Activated T-cell treated with anti-CD3 and anti-CD28 coated beads, Interleukin-2, amount 50 U/mL, for 1 hour (primary cell): ENCODE measurements at regions not wholly inside any gene's neighbourhood (a gene's known extent, or its start where the extent isn't known, plus 50 kb on each side); places are given as distances from the start of the nearest gene placed in this dataset.

Source experiments
- DNase-seq: peaks from one replicate; pipeline ENCODE4 v3.0.0-alpha.2; 2020

DNA sequence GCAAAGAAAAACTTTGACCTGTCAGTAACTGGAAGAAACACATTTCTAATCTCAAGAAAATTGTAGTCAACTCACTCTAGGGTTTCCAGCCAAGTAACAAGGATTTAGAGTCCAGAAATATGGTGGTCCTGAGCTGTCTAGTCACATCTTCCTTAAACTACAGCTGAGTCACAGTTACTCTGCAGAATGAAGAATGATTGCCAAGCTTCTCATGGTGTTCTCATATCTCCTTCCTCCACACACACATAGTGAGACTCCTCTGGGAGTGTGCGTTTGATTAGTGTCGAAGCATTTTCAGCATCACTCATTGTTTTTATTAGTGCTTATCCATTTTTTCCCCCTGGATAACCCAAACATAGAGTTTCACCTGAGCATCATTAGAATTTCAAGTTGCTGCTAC lies 93.1 kb upstream of the CXCL12 start:
- no peak for DNase-seq

- no peak for DNase-seq
Observed at GRCh38 chr10:44478876-44479705, 94.2 kb upstream of the CXCL12 start.

DNA sequence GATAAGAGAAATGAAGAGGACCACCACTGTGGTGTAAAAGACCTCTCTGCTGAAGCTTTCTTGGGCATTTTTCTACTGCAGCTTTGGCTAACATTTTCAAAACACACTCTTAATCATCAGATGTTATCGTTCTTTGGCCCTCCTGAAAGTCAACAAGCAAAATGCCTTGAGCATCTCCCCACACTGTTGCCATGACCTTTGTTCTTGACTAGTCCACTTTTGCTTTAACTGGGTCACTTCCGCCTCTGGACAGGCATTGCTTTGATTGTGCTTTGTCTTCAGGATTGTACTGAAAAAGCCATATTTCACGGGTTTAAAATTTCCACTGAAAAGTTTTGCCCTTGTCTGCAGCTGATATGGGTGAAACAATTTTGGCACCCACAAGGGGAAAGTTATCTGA lies 107.8 kb upstream of the CXCL12 start:
- DNase-seq = no peak

- DNase-seq = no peak
Observed at GRCh38 chr10:44498222-44498621, 113.3 kb upstream of the CXCL12 start.

- no peak for DNase-seq
Observed at GRCh38 chr10:44500451-44500850, 115.6 kb upstream of the CXCL12 start.

DNA sequence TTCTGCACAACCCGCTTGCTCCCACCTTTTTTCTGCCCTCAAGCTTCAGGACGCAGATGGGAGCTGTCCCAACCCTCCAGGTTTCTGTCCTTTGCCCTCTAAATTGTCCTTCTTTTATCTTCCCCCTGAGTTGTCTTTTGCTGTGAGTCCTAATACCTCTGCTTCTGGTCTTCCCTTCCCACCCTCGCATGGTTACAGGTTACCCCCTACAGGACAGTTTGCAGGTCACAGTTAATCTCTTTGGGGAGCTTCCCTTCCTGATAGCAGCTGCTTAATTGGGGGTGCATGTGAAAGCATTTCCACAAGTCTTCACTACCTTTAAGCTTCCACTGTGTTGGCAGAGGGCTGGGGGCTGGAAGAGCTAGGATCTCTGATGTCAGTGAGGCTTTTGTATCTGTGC lies 121.5 kb upstream of the CXCL12 start:
- DNase-seq = no peak

DNA sequence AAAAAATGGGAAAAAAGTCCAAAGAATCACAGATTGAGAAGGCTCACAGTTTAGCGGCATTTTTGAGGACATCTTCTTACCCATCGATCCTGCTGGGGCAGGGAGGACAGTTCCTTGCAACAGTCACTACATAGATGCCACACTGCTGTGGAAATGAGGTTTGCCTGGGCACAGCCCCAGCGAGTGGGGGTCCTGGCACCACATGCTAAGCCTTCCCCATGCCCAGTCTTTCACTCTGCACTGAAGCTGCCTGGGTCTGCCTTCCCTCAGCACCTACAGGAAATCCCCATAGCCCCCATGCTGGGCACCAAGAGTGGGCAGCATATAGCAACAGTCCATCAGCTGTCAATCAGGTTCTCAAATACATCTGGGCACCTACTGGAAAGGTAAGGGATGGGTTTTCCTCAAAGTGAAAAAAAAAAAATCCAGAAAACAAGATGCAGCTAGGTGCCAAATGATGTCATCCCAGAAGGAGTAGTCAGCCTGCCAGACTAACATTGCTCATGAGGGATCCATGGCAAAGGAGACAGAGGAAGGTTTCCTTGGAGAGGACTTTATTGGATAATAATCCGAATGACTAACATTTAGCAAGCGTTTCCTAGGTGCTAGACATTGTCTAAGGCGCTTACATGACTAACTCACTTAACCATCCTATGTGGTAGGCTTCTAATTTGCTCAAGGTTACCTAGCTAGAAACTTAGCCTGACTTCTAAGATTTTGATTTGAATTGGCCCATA lies 125.7 kb upstream of the CXCL12 start:
- no peak for DNase-seq

GRCh38 chr10:44511166-44511565 lies 126.3 kb upstream of the CXCL12 start:
- DNase-seq = no peak

DNA sequence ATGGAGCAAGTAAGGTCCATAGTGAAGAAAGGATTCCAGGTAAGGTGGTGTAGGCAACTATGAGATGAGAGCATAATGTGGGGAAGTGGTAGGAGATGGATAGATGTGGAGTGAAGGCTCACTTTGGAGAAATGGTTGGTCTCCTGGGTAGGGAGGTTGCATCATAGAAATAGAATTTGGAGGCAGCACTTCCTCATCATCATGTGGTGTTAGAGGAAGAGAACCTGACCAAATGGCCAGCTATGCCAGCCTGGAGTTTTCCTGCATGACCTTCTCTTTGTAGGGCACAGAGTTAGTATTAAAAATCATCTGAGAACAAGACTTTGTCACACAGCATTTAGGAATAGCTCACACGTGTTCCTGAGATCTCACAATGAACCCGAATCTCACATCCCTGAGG lies 126.7 kb upstream of the CXCL12 start:
- no peak for DNase-seq

GRCh38 chr10:44512431-44513022 lies 127.6 kb upstream of the CXCL12 start:
- DNase-seq = no peak

DNA sequence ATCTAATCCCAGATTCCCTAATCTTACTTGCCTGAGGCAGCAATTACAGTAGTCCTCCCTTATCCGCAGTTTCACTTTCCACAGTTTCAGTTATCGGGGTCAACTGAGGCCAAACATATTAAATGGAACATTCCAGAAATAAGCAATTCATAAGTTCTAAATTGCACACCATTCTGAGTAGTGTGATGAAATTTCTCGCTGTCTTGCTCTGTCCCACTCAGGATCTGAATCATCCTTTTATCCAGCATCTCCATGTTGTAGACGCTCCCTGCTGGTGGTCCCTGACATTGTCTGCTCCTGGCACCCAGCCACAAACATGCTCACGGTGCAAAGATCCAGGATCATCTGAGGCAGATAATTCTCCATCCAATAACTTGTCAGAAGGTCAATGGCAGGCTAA lies 128.7 kb upstream of the CXCL12 start:
- DNase-seq = no peak

GRCh38 chr10:44516891-44517290 lies 132.0 kb upstream of the CXCL12 start:
- no peak for DNase-seq

GRCh38 chr10:44517635-44518034 lies 132.7 kb upstream of the CXCL12 start:
- DNase-seq = no peak

DNA sequence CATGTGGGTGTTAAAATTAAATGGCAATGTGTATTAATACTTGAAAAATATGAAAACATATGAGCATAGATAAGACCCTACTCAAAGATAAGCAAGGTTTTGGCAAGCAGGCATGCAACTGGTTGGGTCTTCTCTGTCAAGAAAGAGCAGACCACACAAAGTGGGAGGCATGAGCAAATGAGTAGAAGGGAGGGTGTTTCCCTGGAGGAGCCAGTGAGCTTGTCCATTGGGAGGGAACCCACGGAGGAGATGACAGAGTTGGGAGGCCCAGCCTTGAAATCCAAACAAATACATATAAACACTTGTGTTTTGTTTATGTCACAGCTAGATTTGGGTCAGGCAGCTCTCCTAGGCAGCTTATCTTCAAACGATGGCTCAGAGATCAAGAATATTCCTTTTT lies 134.5 kb upstream of the CXCL12 start:
- no peak for DNase-seq

DNA sequence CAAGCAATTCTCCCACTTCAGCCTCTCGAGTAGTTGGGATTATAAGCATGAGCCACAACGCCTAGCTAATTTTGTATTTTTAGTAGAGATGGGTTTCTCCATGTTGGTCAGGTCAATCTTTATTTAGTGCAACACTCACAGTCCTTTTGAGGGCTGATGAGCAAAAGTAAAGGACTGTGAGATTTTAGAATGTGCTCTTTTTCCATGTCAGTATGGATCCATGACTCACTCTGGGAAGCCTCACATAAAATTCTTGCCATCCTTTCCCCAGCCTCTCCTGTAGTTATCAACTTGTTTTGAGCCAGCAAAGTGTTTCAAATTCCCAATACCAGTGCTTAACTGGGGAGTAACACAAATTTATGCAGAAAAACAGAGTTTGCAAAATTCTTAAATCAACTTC lies 135.8 kb upstream of the CXCL12 start:
- no peak for DNase-seq

DNA sequence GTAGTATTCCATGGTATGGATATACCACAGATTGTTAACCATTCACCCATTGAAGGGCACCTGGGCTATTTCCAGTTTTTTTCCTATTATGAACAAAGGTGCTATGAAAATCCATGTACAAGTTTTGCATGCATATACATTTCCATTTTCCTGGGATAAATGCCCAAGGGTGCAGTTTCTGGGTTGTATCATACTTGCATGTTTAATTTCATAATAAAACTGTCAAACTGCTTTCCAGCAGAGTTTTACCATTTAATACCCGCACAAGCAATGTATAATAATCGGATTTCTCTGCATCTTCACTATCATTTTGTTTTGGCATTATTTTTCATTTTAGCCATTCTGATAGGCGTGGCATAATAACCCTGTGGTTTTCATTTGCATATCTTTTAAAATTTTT lies 154.3 kb upstream of the CXCL12 start:
- DNase-seq = no peak

DNA sequence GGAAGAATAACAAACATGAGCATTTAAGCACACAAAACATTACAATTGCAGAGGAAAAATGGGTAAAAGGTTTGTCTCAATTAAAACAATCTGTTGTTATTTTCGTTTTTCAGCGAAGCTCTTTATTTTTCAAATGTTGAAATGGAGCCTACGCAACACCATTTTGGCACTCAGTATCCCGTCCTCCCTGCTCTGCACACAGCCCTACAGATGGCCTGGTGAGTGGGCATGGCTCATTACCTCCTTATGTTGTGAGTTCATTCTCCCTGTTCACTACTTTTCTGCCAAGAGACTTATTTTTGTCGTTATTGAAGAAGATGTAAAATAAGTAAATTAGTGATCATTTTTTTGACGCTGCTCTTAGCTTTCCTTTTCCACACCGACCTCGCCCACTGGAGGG lies 167.8 kb upstream of the CXCL12 start:
- DNase-seq = no peak

DNA sequence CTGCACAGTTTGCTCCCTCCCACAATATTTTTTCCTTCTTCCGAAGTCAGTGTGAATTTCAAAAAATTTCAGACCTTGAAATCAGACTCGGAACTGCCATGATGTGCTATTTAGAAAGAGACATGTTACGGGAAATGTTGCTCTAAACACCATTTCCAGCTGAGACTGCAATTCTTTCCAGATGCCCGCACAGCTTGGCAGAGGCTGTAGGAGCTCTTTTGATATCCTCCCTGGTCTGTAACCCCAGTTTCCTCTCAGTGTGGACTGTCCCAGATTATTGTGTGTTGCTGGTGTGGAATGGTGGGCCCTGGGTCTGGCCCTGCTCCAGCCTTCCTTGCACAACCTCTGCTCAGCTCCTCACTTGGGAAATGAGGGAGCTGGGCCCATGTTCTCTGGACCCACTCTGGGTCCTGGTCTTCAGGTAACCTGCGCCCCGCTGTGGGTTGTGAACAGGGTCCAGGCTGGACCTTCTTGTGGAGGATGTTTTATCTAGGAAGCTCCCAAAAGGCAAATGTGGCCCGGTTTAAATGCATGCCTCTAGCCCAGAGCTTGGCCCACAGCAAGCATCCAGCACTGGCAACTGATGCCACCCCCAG lies 172.8 kb upstream of the CXCL12 start:
- no peak for DNase-seq

DNA sequence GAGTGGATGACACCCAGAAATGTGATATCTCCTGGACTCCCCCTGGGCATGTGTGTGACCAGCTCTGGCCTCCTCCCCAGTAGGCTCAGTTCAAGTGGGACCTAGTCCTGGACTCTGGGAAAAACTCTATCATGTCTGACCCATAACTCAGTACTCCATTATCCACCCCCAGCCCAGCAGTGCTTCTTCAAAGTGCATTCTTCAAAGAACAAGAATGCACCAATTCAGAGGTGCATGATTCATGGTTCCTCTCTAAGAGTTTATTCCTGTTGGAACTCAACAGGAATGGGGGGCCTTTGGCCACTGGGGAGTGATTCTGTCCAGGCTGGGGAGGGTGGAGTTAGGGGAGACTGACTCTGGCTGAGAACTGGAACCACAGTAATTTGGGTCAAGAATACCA lies 173.6 kb upstream of the CXCL12 start:
- DNase-seq = no peak

- no peak for DNase-seq
Observed at GRCh38 chr10:44564361-44564760, 179.5 kb upstream of the CXCL12 start.

DNA sequence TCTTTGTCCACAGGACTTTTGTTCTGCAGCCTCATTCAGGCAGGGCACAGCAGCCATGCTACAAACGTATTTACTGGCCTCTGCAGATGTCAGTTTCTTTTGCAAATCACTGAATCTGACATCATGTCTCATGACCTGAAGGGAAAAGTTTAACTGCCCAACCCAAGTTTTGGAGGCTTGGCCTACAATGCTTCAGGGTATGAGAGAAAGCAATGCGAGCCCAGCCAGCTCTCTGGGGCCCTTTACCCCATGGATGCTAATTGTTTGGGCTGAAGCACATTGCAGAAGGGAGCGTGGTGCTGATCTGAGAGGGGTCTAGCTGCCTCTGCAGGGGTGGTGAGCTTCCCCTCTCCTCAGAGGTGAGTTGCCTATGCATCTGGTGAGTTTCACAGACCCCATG lies 179.9 kb upstream of the CXCL12 start:
- DNase-seq = no peak

DNA sequence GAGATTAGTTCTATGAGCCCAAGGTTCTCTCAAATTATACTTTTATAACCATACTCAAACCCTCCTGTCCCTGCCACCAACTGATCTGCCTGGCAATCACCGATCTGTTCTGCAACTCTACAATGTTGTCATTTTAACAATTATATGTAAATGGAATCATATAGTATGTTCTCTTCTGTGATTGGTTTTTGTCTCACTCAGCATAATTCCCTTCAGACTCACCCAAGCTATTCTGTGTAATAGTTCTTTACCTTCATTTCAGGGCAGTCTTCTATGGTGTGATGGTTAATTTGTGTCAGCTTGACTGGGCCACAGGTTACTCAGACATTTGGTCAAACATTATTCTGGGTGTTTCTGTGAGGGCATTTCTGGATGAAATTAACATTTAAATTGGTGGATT lies 181.9 kb upstream of the CXCL12 start:
- no peak for DNase-seq

DNA sequence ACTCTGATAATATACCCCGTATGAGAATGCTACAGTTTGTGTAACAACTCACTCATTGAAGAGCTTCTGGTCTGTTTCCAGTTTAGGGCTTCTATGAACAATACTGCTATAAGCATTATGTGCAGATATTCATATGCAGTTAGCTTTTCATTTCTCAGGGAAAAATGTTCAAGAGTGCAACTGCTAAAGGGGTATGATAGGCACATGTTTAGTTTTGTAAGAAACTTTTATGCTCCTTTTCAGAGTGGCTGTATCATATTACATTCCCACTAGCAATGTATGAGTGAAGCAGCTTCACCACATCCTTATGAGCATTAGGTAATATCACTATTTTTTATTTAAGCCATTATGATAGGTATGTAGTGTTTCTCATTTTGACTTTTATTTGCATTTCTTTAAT lies 182.6 kb upstream of the CXCL12 start:
- no peak for DNase-seq
